ENCODE measurements at regions not wholly inside any gene's neighbourhood (a gene's known extent, or its start where the extent isn't known, plus 50 kb on each side); places are given as distances from the start of the nearest gene placed in this dataset.

- H3K4me2 ChIP-seq (ENCODE audit: control insufficient read depth, extremely low read depth, insufficient read depth, low read depth, low read length), result no peak overlapping the region
- H3K4me1 ChIP-seq (ENCODE audit: control insufficient read depth, extremely low read depth, insufficient read depth, low read length), result no peaks in the 10 kb centered on the region
- no peak for TF ChIP-seq EZH2 (IDR thresholded peaks at IDR 0.05; ENCODE audit: low read length)
- TF ChIP-seq CTCF (optimal IDR thresholded peaks at IDR 0.05 in 1 of 3, IDR thresholded peaks at IDR 0.05 in 1 of 3, conservative IDR thresholded peaks at IDR 0.05 in 1 of 3; ENCODE audit: extremely low read depth in 1 of 3, insufficient read depth in 2 of 3, low read length in 3 of 3), result no peak
- FAIRE-seq (no peak), DNase-seq (ENCODE audit: low read depth, low spot score) (no peak)
- no peak overlapping the region for H3K4me3 ChIP-seq (ENCODE audit: control insufficient read depth in 2 of 3, extremely low read depth in 1 of 3, insufficient read depth in 2 of 3, low read depth in 1 of 3, low read length in 3 of 3)
- no peak overlapping the region for H2AFZ ChIP-seq (ENCODE audit: control insufficient read depth, low read length)
- no peaks in the 10 kb centered on the region for H3K9me3 ChIP-seq (ENCODE audit: control insufficient read depth, low read depth, low read length)
- H3K79me2 ChIP-seq (ENCODE audit: control insufficient read depth, insufficient read depth, low read length), result no peaks in the 10 kb centered on the region
- no peaks in the 10 kb centered on the region for H3K36me3 ChIP-seq (ENCODE audit: control insufficient read depth in 2 of 2, extremely low read depth in 1 of 2, insufficient read depth in 2 of 2, low read length in 2 of 2)
- dilution Hi-C loops (cut with MboI; ENCODE audit: extremely low pct_ligation_motif_present, low sequenced_read_pairs), result no loop called here
- H3K9me1 ChIP-seq (ENCODE audit: control insufficient read depth, extremely low read depth, insufficient read depth, low read length), result no peaks in the 10 kb centered on the region
- H4K20me1 ChIP-seq (ENCODE audit: control insufficient read depth, extremely low read depth, insufficient read depth, low read length), result no peaks in the 10 kb centered on the region
- H3K27me3 ChIP-seq (ENCODE audit: control insufficient read depth, extremely low read depth, insufficient read depth, low read length), result no peaks in the 10 kb centered on the region
- no peak overlapping the region for H3K27ac ChIP-seq (ENCODE audit: control insufficient read depth, insufficient read depth, low read length)
- H3K9ac ChIP-seq (ENCODE audit: control insufficient read depth, extremely low read depth, insufficient read depth, low read length), result no peak overlapping the region
These were observed 137.9 kb downstream of the TM9SF2 start for GRCh38 chr13:99639126-99639525.

GRCh38 chr13:99636728-99637353 lies 135.6 kb downstream of the TM9SF2 start:
- Histone ChIP-seq H2AFZ (ENCODE audit: control insufficient read depth, low read length) (no peak overlapping the region), H3K79me2 (ENCODE audit: control insufficient read depth, insufficient read depth, low read length) (no peaks in the 10 kb centered on the region), H3K4me2 (ENCODE audit: control insufficient read depth, extremely low read depth, insufficient read depth, low read depth, low read length) (no peak overlapping the region), H3K27ac (ENCODE audit: control insufficient read depth, insufficient read depth, low read length) (no peak overlapping the region), H4K20me1 (ENCODE audit: control insufficient read depth, extremely low read depth, insufficient read depth, low read length) (no peaks in the 10 kb centered on the region), H3K36me3 (ENCODE audit: control insufficient read depth in 2 of 2, extremely low read depth in 1 of 2, insufficient read depth in 2 of 2, low read length in 2 of 2) (no peaks in the 10 kb centered on the region), H3K9me1 (ENCODE audit: control insufficient read depth, extremely low read depth, insufficient read depth, low read length) (no peaks in the 10 kb centered on the region), H3K4me3 (ENCODE audit: control insufficient read depth in 2 of 3, extremely low read depth in 1 of 3, insufficient read depth in 2 of 3, low read depth in 1 of 3, low read length in 3 of 3) (no peak overlapping the region), H3K9ac (ENCODE audit: control insufficient read depth, extremely low read depth, insufficient read depth, low read length) (no peak overlapping the region), H3K9me3 (ENCODE audit: control insufficient read depth, low read depth, low read length) (no peaks in the 10 kb centered on the region), H3K27me3 (ENCODE audit: control insufficient read depth, extremely low read depth, insufficient read depth, low read length) (no peaks in the 10 kb centered on the region), H3K4me1 (ENCODE audit: control insufficient read depth, extremely low read depth, insufficient read depth, low read length) (no peaks in the 10 kb centered on the region)
- dilution Hi-C loops (cut with MboI; ENCODE audit: extremely low pct_ligation_motif_present, low sequenced_read_pairs), result no loop called here
- TF ChIP-seq EZH2 (IDR thresholded peaks at IDR 0.05; ENCODE audit: low read length) (no peak), CTCF (optimal IDR thresholded peaks at IDR 0.05 in 1 of 3, IDR thresholded peaks at IDR 0.05 in 1 of 3, conservative IDR thresholded peaks at IDR 0.05 in 1 of 3; ENCODE audit: extremely low read depth in 1 of 3, insufficient read depth in 2 of 3, low read length in 3 of 3) (no peak)
- FAIRE-seq (no peak), DNase-seq (ENCODE audit: low read depth, low spot score) (no peak)
